IPS-NIHi11 (cell line): ENCODE measurements at regions not wholly inside any gene's neighbourhood (a gene's known extent, or its start where the extent isn't known, plus 50 kb on each side); places are given as distances from the start of the nearest gene placed in this dataset.

Source experiments
- DNase-seq: peaks from one replicate; pipeline ENCODE4 v3.0.0; 2012; ENCODE audit warnings: mixed read lengths, low spot score

- DNase-seq = no peak
Observed at GRCh38 chr1:164310166-164310565, 248.8 kb upstream of the PBX1 start.

DNA sequence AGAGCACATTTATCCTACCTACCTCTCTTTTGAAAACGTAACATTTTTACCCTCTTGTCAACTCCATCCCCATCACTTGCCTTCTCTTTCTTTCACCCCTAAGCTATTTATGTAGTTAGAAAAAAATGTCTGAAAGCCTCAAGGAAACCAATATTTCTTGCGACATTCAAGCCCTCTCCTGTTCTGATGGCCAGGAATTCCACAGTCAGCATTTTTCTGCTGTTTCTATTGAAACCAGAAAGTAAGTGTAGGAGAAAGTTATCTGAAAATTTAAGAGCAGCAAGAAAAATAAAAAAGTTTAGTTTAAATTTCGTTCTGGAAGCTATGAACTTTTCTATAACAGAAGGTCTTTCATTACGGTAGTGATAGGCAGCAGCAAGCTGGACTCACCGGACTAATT is 247.6 kb upstream of the PBX1 start:
- DNase-seq = no peak

- DNase-seq = peak; percentile 80
Observed at GRCh38 chr1:164320790-164321731, 237.9 kb upstream of the PBX1 start.

- no peak for DNase-seq
Observed at GRCh38 chr1:164325786-164326185, 233.2 kb upstream of the PBX1 start.

DNA sequence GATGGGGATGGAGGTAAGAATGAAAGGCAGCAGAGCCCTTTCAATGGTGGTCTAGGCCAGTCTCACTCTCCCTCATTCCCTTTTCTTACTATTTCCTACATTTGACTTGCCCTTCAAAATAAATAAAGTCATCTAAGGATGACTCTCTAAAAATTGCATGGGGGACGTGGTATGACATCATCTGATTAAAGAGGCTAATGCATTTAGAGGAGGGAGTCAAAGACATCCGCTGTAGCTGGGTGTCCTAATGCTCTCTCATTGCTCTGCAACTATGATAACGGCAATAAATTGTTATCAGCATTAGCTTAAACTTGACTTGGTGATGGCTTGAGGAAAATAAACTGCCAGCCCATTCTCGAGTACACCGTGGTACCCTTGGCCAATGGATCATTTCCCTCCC is 225.6 kb upstream of the PBX1 start:
- DNase-seq = no peak

- DNase-seq = no peak
Observed at GRCh38 chr1:164337394-164337793, 221.6 kb upstream of the PBX1 start.

GRCh38 chr1:164337885-164338284 is 221.1 kb upstream of the PBX1 start:
- no peak for DNase-seq

DNA sequence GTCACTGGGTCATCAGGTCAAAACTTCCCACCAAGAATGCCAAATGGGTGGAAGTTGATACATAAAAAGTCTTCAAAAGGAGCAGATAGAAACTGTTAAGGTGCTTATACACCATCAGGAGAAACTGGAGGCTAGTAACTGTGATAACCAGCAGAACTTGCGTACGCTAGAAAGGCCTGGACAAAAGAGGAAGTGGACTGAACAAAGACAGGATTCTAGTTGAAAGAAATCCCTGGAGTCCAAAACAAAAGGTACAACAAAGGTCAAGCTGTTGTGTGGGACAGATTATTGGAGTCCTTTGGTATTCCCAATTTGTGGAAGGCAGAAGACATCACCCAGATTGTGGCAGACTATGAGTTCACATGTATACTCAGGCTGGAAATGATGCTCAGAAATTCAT is 215.8 kb upstream of the PBX1 start:
- no peak for DNase-seq

DNA sequence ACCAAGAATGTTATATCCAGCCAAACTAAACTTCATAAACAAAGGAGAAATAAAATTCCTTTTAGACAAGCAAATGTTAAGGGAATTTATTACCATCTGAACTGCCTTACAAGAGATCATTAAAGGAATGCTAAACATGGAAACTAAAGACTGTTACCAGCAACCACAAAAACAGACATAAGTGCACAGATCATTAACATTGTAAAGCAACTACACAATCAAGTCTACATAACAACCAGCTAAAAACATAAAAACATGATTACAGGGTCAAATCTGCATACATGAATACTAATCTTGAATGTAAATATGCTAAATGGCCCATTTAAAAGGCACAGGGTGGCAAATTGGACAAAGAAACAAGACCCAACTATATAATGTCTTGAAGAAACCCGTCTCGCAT is 211.0 kb upstream of the PBX1 start:
- no peak for DNase-seq

DNA sequence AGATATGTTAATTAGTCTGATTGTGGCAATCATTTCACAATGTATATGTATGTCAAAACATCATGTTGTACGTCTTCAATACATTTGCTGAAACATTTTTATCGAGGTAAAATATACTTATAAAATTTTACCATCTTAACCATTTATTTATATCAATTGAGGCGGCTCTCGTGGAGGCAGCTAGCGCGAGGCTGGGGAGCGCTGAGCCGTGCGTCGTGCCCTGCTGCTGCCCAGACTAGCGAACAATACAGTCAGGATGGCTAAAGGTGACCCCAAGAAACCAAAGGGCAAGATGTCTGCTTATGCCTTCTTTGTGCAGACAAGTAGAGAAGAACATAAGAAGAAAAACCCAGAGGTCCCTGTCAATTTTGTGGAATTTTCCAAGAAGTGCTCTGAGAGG is 202.5 kb upstream of the PBX1 start:
- DNase-seq = no peak

GRCh38 chr1:164360265-164360664 is 198.7 kb upstream of the PBX1 start:
- no peak for DNase-seq

- DNase-seq = no peak
Observed at GRCh38 chr1:164361927-164362326, 197.1 kb upstream of the PBX1 start.

DNA sequence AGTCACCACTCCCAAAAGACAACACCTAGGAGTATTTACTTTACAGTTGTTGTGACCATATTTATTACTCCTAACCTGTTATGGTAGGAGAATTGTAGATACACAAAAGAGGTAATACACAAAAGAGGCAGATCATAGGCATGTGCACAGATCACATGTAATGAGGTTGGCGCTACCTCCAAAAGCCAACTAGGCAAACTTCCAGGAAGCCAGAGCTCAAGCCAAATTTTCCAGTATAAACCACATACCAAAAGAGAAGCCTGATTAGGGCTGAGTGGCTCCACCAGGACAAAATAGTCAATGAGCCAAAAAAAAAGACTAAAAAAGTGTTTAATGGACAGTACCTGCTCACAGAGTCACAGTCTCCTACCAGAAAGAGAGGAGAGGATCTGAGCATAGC is 195.0 kb upstream of the PBX1 start:
- DNase-seq = no peak

GRCh38 chr1:164366014-164366413 is 193.0 kb upstream of the PBX1 start:
- DNase-seq = no peak

GRCh38 chr1:164369698-164370365 is 189.2 kb upstream of the PBX1 start:
- no peak for DNase-seq

DNA sequence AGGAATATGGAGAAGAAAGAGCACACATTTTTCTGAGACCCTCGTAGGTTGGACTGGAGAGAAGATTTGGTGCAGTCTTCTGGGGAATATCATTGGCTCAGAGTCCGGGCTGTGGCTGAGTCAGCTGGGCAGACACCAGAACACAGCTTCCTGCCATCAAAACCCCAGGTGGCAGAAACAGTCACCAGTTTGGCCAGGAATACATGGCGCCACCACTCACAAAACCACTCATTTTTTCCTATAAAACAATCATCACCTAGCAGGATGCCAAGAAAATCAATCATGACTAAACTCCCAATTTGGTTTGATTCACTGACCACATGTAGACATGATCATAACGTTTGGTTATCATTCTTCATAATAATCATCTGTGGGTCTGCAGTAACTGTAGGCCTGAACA is 178.1 kb upstream of the PBX1 start:
- DNase-seq = peak; percentile 10

GRCh38 chr1:164382384-164382783 is 176.6 kb upstream of the PBX1 start:
- no peak for DNase-seq

GRCh38 chr1:164384262-164384661 is 174.7 kb upstream of the PBX1 start:
- DNase-seq = no peak

DNA sequence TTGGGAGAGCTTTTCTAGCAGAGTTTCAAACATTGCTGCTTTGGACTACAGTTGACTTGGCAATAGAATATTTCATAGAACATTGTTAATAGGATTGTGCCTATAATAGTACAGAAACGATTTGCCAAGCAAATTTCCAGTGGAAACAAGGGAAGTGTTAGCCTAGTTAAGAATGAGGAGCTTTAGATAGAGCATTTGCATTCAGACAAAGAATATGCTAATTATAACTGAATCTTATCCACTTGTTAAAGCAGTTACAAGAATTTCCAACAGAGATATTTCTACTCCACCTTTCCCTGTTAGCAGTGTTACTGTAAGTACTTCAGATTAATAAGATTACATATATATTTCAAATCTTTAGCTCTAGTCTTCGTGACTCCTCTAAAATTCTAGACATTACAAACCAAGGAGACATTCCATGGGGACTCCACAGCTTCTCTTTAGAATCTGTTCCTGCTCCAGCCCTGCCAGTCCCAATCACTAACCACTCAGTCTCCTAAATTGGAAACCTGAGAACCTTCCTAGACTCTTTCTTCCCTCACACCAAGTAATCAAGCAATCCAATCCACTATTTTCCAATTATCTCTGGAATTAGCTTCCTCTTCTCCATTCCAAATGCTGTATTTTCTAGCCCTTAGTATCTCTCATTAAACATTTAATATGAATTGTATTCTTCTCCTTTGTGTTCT is 141.8 kb upstream of the PBX1 start:
- DNase-seq = no peak

DNA sequence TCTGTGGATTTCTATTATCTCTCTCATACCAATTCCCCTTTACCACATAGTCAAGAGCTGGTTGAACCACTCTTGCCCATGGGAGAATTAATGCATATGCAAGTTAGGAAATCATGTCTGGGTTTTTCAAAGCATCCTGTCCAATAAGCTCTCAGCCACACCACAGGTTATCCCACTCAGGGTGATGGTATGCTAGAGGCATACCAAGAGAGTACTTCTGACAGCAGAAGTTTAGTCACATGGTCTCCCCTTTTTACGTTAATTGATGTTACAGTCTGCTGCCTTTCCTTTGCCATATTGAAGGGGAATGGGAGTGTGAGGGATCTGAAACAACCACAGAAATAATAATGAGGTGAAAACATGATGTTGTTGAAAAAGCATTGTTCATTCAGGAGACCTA is 135.8 kb upstream of the PBX1 start:
- DNase-seq = peak; percentile 16

GRCh38 chr1:164433141-164433817 is 125.7 kb upstream of the PBX1 start:
- DNase-seq = no peak

DNA sequence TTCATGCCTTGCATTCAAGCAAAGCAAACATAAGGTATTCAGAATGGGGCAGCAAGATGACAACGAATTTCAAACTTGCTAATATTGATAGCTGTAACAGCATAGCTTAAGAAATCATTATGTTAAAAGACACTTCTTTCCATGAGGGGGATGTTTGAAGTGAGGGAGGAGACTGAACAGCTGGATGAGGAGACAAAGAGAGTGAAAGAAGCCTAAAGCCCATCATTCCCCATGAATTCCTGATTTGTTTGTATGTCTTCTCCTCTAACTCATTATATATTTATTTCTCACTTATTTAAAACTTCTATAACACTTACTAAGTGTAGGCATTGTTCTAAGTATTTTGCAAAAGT is 125.2 kb upstream of the PBX1 start:
- no peak for DNase-seq
